K562 (cell line): ENCODE measurements at regions not wholly inside any gene's neighbourhood (a gene's known extent, or its start where the extent isn't known, plus 50 kb on each side); places are given as distances from the start of the nearest gene placed in this dataset.

Experiments used
- ATAC-seq: fragments of 200-7000 bp; cut with Tn5 transposase; 3 replicates; pipeline ENCODE4 v1.9.1; 2020; ENCODE audit warnings: moderate library complexity
- BruUV-seq: library from RNA; stranded (reverse); fragments of 400-500 nt; replicated peaks from 2 replicates; lab custom pipeline; 2021; lab: Mats Ljungman, UMichigan
- CTCF ChIA-PET: fragments of 300-600 bp; formaldehyde crosslinking; extraction: SDS; loops from one replicate; lab custom pipeline; 2021; ENCODE audit warnings: low intra/inter-chr PET ratio; lab: Yijun Ruan, JAX
- POLR2A ChIA-PET: fragments of 300-600, 350-650 bp; sonication (Branson Sonifier 250); formaldehyde crosslinking; extraction: SDS; loops from one replicate; lab custom pipeline; 2021; ENCODE audit warnings: antibody characterized with exemption, inconsistent platforms; lab: Yijun Ruan, JAX
- DNase-seq, 4 experiments: peaks; one replicate each; pipeline versions ENCODE4 v3.0.0 to v3.0.0-alpha.2; 2011 to 2018; ENCODE audit warnings: low spot score in 3 of 4, mixed read lengths in 3 of 4; ENCODE audit errors: extremely low read depth in 1 of 4
- FAIRE-seq: peaks from 2 replicates; lab custom pipeline; 2011; peaks lifted over from hg19 to GRCh38; lab: Jason Lieb, UNC
- H2AFZ ChIP-seq: 2 replicates; pipeline ENCODE4 v1.6.0; 2011; ENCODE audit warnings: low read depth, low read length, control low read depth, inconsistent platforms
- H3K27ac ChIP-seq: fragments of 200-600 bp; 3 replicates; pipeline ENCODE4 v1.8.0; 2011; ENCODE audit warnings: low read depth, mild to moderate bottlenecking, control low read depth, inconsistent platforms, low read length, moderate library complexity, mixed read lengths; ENCODE audit errors: extremely low read depth
- H3K27me3 ChIP-seq, 2 experiments: fragments of 300-600 bp in 1 of 2; 2 replicates in 1 of 2; 3 replicates in 1 of 2; pipeline versions ENCODE4 v1.6.0 to v1.8.0; 2011; ENCODE audit warnings: inconsistent platforms in 2 of 2, low read length in 2 of 2, mild to moderate bottlenecking in 1 of 2, mixed read lengths in 1 of 2, moderate library complexity in 1 of 2; ENCODE audit not compliant: control insufficient read depth in 2 of 2, insufficient read depth in 2 of 2
- H3K36me3 ChIP-seq: fragments of 300-600 bp; 3 replicates; pipeline ENCODE4 v1.8.0; 2011; ENCODE audit warnings: mild to moderate bottlenecking, low read length, inconsistent platforms; ENCODE audit not compliant: control insufficient read depth, insufficient read depth
- H3K4me1 ChIP-seq, 2 experiments: fragments of 200-600 bp in 1 of 2; replicated peaks in 1 of 2; 2 replicates in 1 of 2; 3 replicates in 1 of 2; pipeline versions ENCODE4 v1.5.1 to v1.8.0; 2011; ENCODE audit warnings: inconsistent platforms in 2 of 2, low read length in 2 of 2, mild to moderate bottlenecking in 1 of 2, mixed read lengths in 1 of 2, moderate library complexity in 1 of 2; ENCODE audit not compliant: control insufficient read depth in 2 of 2, insufficient read depth in 2 of 2
- H3K4me2 ChIP-seq: 2 replicates; pipeline ENCODE4 v1.6.1; 2011; ENCODE audit warnings: low read length, control low read depth, inconsistent platforms, mixed read lengths; ENCODE audit not compliant: insufficient read depth
- H3K4me3 ChIP-seq: fragments of 200-600 bp; sonication (generic), shearing (Covaris generic); 2 replicates; pipeline ENCODE4 v1.5.1; 2016; ENCODE audit warnings: control low read depth, inconsistent platforms
- H3K79me2 ChIP-seq: fragments of 200-600 bp; 3 replicates; pipeline ENCODE4 v1.8.0; 2011; ENCODE audit warnings: low read length, inconsistent platforms; ENCODE audit not compliant: control insufficient read depth, insufficient read depth
- H3K9ac ChIP-seq, 2 experiments: 2 replicates each; pipeline versions ENCODE4 v1.6.0 to v1.6.1; 2011; ENCODE audit warnings: low read depth in 2 of 2, low read length in 2 of 2, control low read depth in 1 of 2, inconsistent platforms in 1 of 2, mild to moderate bottlenecking in 1 of 2, mixed read lengths in 1 of 2; ENCODE audit not compliant: insufficient read depth in 1 of 2
- H3K9me1 ChIP-seq: one replicate; pipeline ENCODE4 v1.6.0; 2011; ENCODE audit warnings: inconsistent platforms, mild to moderate bottlenecking, low read length, moderate library complexity; ENCODE audit not compliant: control insufficient read depth, insufficient read depth
- H3K9me3 ChIP-seq: replicated peaks from 2 replicates; pipeline ENCODE4 v1.5.1; 2011; ENCODE audit warnings: low read depth, low read length, inconsistent platforms; ENCODE audit not compliant: control insufficient read depth, insufficient read depth
- H4K20me1 ChIP-seq: replicated peaks from 2 replicates; pipeline ENCODE4 v1.6.1; 2011; ENCODE audit warnings: low read length, inconsistent platforms, mixed read lengths; ENCODE audit not compliant: control insufficient read depth, insufficient read depth
- ADNP ChIP-seq: fragments of 200-800 bp; sonication (Bioruptor generic); IDR thresholded peaks from 2 replicates; pipeline ENCODE4 v1.6.1; 2016; ENCODE audit warnings: missing genetic modification characterization, missing compliant biosample characterization
- BDP1 ChIP-seq: IDR thresholded peaks from 3 replicates; pipeline ENCODE4 v1.6.1; 2011; ENCODE audit not compliant: insufficient read length, insufficient read depth
- CREB3L1 ChIP-seq: fragments of 450-650 bp; IDR thresholded peaks from 2 replicates; pipeline ENCODE4 v1.6.1; 2014; ENCODE audit warnings: low read depth, mild to moderate bottlenecking, moderate library complexity, borderline replicate concordance
- HDAC1 ChIP-seq, 2 experiments: fragments of 450-650 bp; IDR thresholded peaks; 2 replicates each; pipeline ENCODE4 v1.6.1; 2016 to 2017; ENCODE audit warnings: inconsistent platforms in 1 of 2, mild to moderate bottlenecking in 1 of 2, moderate library complexity in 1 of 2
- HDAC6 ChIP-seq: IDR thresholded peaks from 2 replicates; pipeline ENCODE4 v1.6.1; 2012; ENCODE audit warnings: low read depth, mild to moderate bottlenecking, control low read depth, inconsistent platforms, low read length, moderate library complexity
- HNRNPUL1 ChIP-seq: fragments of 200-400 bp; formaldehyde crosslinking; IDR thresholded peaks from 2 replicates; pipeline ENCODE4 v1.6.1; 2017; ENCODE audit warnings: low read length
- KLF1 ChIP-seq: fragments of 450-650 bp; IDR thresholded peaks from 2 replicates; pipeline ENCODE4 v1.6.1; 2016; ENCODE audit warnings: missing genetic modification characterization, missing compliant biosample characterization
- NONO ChIP-seq, 2 experiments: fragments of 200-400 bp in 1 of 2; fragments of 450-650 bp in 1 of 2; formaldehyde crosslinking in 1 of 2; IDR thresholded peaks; 2 replicates each; pipeline ENCODE4 v1.6.1; 2017; ENCODE audit warnings: low read depth in 2 of 2, mild to moderate bottlenecking in 2 of 2, moderate library complexity in 2 of 2, low read length in 1 of 2
- RBM14 ChIP-seq: fragments of 200-400 bp; formaldehyde crosslinking; IDR thresholded peaks from 2 replicates; pipeline ENCODE4 v1.6.1; 2018; ENCODE audit warnings: low read depth, mild to moderate bottlenecking, low read length, moderate library complexity, borderline replicate concordance; ENCODE audit not compliant: insufficient read depth
- ZNF175 ChIP-seq: fragments of 200-800 bp; sonication (Bioruptor generic); IDR thresholded peaks from 2 replicates; pipeline ENCODE4 v1.6.1; 2016; ENCODE audit warnings: low read depth, mild to moderate bottlenecking, missing genetic modification characterization, missing compliant biosample characterization
- ZNF436 ChIP-seq: fragments of 250-450, 450-650 bp; sonication (Bioruptor Pico); formaldehyde crosslinking; IDR thresholded peaks from 2 replicates; pipeline ENCODE4 v1.7.0; 2020; ENCODE audit warnings: mild to moderate bottlenecking
- whole genome bisulfite sequencing: fragments of 100-300 bp; shearing (Covaris generic); methylation state at CpG from one replicate; pipeline ENCODE4 v1.1.6; 2016; ENCODE audit warnings: low coverage, mixed read lengths; ENCODE audit not compliant: insufficient coverage; ENCODE audit errors: missing lambda C conversion rate; 5-methylcytosine and 5-hydroxymethylcytosine counted together
- in situ Hi-C: fragments of 300-500 bp; cut with MboI; formaldehyde crosslinking; loops from 4 replicates; pipeline ENCODE4 v1.15.0; 2018; ENCODE audit warnings: inconsistent platforms, mixed read lengths
- intact Hi-C: fragments of 100-400 bp; cut with micrococcal nuclease; formaldehyde crosslinking; loops from 2 replicates; pipeline ENCODE4 v1.14.2; 2022
- TF ChIP-seq, protein P1 (sequence below): fragments of 450-650 bp; IDR thresholded peaks from 2 replicates; pipeline ENCODE4 v1.6.1; 2018; ENCODE audit warnings: mild to moderate bottlenecking, low read depth; ENCODE audit not compliant: partially characterized antibody

DNA sequence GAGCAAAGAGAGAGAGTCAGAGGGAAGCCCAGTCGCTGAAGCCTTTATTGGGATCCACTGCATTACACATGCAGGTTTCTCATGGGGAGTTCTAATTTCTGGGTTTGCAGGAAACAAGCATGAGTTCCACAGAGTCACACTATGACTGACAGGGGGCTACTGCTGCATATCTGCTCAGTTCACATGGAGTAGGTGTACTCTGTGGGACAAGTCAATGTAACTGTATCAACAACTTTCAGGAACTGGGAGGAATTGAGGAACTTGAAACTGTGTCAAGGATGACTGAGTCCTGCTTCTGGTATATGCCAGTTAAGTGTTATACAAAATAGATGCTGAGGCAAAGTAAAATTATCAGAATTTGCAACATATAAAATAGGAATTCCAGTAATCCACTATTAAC is 110.8 kb downstream of the NPAP1 start:
- POLR2A ChIA-PET = no interaction called here
- H3K9ac ChIP-seq = no peak overlapping the region
- no peak overlapping the region for H3K4me2 ChIP-seq
- no peaks in the 10 kb centered on the region for H4K20me1 ChIP-seq
- H2AFZ ChIP-seq = no peak overlapping the region
- H3K4me1 ChIP-seq = no peaks in the 10 kb centered on the region
- no peaks in the 10 kb centered on the region for H3K36me3 ChIP-seq
- intact Hi-C loops = no loop called here
- no peak for DNase-seq
- H3K9me3 ChIP-seq = no peaks in the 10 kb centered on the region
- no peak for FAIRE-seq
- CTCF ChIA-PET = no interaction called here
- no peak for ATAC-seq
- in situ Hi-C loops = no loop called here
- BruUV-seq = no TSS peak
- H3K27me3 ChIP-seq = no peaks in the 10 kb centered on the region
- no peaks in the 10 kb centered on the region for H3K79me2 ChIP-seq
- no peak overlapping the region for H3K27ac ChIP-seq
- WGBS = 0% methylated on average over 1 of the region's 1 CpG
- TF ChIP-seq, protein P1, sequence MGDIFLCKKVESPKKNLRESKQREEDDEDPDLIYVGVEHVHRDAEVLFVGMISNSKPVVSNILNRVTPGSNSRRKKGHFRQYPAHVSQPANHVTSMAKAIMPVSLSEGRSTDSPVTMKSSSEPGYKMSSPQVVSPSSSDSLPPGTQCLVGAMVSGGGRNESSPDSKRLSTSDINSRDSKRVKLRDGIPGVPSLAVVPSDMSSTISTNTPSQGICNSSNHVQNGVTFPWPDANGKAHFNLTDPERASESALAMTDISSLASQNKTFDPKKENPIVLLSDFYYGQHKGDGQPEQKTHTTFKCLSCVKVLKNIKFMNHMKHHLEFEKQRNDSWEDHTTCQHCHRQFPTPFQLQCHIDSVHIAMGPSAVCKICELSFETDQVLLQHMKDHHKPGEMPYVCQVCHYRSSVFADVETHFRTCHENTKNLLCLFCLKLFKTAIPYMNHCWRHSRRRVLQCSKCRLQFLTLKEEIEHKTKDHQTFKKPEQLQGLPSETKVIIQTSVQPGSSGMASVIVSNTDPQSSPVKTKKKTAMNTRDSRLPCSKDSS = no peak
- TF ChIP-seq ZNF436 (CRISPR knock-in tag) (no peak), CREB3L1 (no peak), HDAC1 (IDR thresholded peaks at IDR 0.05) (no peak), ZNF175 (CRISPR knock-in tag) (no peak), HDAC6 (no peak), KLF1 (tag) (no peak), NONO (IDR thresholded peaks at IDR 0.05; ENCODE audit: low read depth in 2 of 2, low read length in 1 of 2) (no peak), HNRNPUL1 (no peak), ADNP (tag) (no peak), BDP1 (no peak), RBM14 (no peak)
- no peaks in the 10 kb centered on the region for H3K9me1 ChIP-seq
- H3K4me3 ChIP-seq = no peak overlapping the region
